ENCODE measurements at regions not wholly inside any gene's neighbourhood (a gene's known extent, or its start where the extent isn't known, plus 50 kb on each side); places are given as distances from the start of the nearest gene placed in this dataset.

GRCh38 chr5:85602843-85603242 is 1014.9 kb upstream of the COX7C start:
- no peak for TF ChIP-seq CTCF (IDR thresholded peaks at IDR 0.05)
- TF ChIP-seq E2F1 (CRISPR knock-in tag; IDR thresholded peaks at IDR 0.05) = no peak
